NCI-H2081 (cell line): ENCODE measurements at regions not wholly inside any gene's neighbourhood (a gene's known extent, or its start where the extent isn't known, plus 50 kb on each side); places are given as distances from the start of the nearest gene placed in this dataset.
"Not testable (repeated sequence)": the region's sequence is repeated elsewhere in the genome, so short reads cannot be mapped to it uniquely, and the experiment has no call there.

ENCODE experiments used
- DNase-seq, 2 experiments: peaks; one replicate each; lab custom pipeline; 2025; lab: John Stamatoyannopoulos, UW

GRCh38 chr4:92232566-92232965 is 71.2 kb upstream of the GRID2 start:
- no peak for DNase-seq

- no peak for DNase-seq
Observed at GRCh38 chr4:92234393-92235176, 69.2 kb upstream of the GRID2 start.

- no peak for DNase-seq
Observed at GRCh38 chr4:92235731-92236130, 68.0 kb upstream of the GRID2 start.

DNA sequence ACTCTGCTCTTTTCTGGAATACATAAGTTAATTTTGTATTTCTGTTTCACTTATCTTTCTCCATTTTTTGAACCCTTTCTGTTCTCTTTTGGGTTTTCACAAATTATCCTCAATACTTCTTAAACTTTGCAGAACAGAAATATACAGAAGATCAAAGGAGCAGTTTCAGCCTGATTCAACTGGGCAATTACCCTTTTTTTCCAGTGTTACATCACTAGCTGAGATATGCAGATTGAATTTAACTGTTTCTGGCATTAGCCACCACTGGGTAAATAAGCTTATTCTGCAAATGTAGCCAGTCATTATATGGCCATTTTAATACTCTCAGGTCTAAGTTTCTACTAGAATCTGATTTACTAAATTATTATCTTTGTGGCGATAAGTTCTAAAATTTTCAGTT is 66.9 kb upstream of the GRID2 start:
- DNase-seq: peak in 1 of 2 experiments; percentile 22

GRCh38 chr4:92237559-92237958 is 66.2 kb upstream of the GRID2 start:
- DNase-seq: no peak

DNA sequence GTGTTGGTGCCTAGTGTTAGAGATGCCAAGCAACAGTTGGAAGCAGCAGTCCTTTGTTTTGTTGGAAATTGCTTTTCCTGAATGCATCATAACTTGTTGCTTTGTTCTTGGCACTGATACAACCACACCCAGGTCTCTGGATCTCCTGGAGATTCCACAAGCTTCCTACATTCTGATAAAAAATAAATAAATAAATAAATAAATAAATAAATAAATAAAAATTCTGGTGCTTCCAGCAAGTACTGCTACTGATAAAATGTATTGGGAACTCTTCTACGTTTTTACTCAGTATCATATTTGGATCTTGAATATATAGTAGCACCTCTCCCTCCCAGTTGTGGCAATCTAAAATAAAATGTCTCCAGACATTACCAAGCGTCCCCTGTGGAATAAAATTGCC is 62.7 kb upstream of the GRID2 start:
- DNase-seq: no peak

- DNase-seq: no peak
Observed at GRCh38 chr4:92246384-92246783, 57.4 kb upstream of the GRID2 start.

DNA sequence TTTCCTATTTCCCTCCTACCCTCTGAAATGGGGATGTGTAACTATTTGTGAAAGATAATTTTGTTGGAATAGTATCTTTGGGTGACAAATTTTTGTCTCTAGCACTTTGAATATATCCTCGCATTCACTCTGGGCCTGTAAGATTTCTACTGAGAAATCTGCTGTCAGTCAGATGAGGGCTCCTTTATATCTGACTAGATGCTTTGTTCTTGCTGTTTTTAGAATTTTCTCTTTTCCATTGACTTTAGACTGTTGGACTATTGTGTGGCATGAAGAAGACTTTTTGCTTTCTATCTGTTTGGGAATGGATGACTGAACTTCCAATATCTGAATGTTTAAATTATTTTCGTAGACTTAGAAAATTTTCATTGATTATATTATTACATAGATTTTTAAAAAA is 54.2 kb upstream of the GRID2 start:
- no peak for DNase-seq

- no peak for DNase-seq
Observed at GRCh38 chr4:92251711-92252110, 52.1 kb upstream of the GRID2 start.

GRCh38 chr4:92252358-92252757 is 51.4 kb upstream of the GRID2 start:
- not testable (repeated sequence) for DNase-seq

DNA sequence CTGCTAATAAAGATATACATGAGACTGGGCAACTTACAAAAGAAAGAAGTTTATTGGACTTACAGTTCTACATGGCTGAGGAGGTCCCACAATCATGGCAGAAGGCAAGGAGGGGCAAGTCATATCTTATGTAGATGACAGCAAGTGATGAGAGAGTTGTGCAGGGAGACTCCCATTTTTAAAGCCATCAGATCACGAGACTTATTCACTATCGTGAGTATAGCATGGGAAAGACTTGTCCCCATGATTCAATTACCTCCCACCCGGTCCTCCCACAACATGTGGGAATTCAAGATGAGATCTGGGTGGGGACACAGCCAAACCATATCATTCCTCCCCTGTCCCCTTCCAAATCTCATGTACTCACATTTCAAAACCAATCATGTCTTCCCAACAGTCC is 50.9 kb upstream of the GRID2 start:
- DNase-seq: no peak

DNA sequence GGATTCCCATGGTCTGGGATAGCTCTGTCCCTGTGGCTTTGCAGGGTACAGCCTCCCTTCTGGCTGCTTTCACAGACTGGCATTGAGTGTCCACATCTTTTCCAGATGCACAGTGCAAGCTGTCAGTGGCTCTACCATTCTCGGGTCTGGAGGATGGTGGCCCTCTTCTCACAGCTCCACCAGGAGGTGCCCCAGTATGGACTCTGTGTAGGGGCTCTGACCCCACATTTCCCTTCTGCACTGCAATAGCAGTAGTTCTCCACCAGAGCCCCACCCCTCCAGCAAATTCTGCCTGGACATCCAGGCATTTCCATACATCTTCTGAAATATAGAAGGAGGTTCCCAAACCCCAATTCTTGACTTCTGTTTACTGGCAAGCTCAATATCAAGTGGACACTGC is 50.2 kb upstream of the GRID2 start:
- no peak for DNase-seq
